DMS 273 treated with DMSO at 0.1 percent for 48 hours (cell line): ENCODE measurements at regions not wholly inside any gene's neighbourhood (a gene's known extent, or its start where the extent isn't known, plus 50 kb on each side); places are given as distances from the start of the nearest gene placed in this dataset.
"Not testable (repeated sequence)": the region's sequence is repeated elsewhere in the genome, so short reads cannot be mapped to it uniquely, and the experiment has no call there.

ENCODE experiments used
- DNase-seq: peaks from one replicate; lab custom pipeline; 2025; lab: John Stamatoyannopoulos, UW

DNA sequence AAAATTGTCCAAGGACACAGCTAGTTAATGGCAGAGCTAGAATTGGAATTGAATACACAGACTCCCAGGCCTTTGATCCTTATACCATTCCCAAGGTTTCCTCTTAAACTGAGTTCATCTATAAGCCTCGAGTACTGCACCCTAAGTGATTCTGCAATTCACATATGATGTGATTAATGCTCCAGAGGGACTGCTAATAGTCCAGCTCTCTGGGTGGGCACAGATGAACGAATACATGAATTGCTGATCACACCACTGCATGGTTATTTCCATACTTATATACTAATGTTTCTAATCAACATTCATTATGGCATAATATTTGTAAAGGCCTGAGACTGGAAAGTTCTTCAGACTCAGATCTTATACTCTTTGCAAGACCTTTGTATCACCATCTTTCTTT is 101.8 kb downstream of the NUFIP1 start:
- no peak for DNase-seq

DNA sequence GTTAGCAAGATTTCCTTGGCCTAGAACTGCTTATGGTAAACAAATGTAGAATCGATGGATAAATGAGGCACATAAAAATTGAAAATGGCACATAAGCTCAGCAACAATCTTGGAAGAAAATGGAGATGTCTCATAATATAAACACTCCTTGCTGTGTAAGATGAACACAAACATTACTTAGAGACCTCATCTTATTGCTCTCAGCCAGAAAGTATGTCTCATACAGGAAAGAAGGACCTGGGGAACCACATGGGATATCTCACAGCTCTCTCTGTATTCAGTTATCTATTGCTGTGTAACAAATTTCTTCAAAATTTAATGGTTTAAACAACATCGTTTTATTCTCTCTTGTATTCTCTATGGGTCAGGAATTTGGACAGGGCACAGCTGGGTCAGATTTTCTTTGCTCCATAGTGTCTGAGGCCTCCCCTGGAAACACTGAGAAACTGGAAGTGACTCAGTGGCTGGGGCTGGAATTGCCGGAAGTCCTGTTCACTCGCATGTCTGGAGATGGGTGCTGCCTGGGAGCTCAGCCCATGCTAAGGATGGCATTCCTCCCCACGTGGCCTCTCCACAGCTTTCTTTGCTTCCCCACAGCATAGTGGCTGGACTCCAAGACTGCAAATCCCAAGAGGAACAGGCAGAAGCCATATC is 105.1 kb downstream of the NUFIP1 start:
- DNase-seq: no peak

DNA sequence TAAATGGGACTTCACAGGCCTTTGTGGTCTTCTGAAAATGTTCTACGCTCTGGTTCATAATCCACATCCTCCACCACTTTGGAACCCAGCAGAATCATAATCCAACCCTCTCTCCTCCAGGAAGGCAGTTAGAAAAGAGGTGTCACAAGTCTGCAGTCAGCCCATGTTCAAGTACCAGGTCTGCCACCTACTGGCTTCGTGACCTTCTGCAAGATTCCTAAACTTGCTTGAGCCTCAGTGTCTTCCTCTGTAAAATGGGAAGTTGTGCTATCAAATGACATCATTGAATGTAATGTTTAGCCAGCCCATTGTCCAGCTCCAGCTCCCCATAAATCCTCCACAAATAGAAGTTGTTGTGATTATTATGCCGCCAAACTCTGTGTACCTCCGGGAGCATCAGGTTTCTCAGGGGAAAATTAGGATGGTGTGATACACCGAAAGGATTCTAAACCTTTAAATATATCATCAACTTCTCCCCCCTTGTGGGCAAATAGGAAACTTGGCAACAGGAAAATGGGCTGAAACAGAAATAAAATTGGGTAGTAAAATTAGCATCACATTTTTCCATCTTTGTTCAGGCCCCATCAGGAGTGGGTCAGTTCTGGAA is 109.7 kb downstream of the NUFIP1 start:
- no peak for DNase-seq

DNA sequence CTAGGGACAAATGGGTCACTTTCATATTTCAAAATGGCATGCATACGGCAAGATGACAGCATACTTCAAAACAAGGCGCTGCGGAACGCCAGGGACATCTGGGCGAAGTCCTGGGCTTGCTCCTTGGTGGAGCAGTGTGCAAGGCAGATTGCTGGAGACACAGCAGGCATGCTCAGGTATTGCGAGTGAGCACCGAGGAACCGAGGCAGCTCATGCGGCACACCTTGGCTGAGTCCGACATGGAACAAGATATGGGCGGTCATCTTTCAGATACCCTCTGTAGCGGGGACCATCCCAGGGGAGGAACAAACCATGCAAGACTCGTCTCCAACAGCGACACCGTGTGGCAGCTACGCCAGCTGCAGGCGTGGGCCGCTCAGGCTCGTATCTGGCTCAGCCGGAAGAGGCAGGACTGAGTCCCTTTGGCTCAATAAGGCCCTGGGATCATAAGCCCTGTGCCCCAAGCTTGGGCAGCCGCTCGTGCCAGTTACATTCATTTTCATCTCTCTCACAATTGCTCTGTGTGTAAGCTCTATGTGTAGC is 112.4 kb downstream of the NUFIP1 start:
- no peak for DNase-seq

DNA sequence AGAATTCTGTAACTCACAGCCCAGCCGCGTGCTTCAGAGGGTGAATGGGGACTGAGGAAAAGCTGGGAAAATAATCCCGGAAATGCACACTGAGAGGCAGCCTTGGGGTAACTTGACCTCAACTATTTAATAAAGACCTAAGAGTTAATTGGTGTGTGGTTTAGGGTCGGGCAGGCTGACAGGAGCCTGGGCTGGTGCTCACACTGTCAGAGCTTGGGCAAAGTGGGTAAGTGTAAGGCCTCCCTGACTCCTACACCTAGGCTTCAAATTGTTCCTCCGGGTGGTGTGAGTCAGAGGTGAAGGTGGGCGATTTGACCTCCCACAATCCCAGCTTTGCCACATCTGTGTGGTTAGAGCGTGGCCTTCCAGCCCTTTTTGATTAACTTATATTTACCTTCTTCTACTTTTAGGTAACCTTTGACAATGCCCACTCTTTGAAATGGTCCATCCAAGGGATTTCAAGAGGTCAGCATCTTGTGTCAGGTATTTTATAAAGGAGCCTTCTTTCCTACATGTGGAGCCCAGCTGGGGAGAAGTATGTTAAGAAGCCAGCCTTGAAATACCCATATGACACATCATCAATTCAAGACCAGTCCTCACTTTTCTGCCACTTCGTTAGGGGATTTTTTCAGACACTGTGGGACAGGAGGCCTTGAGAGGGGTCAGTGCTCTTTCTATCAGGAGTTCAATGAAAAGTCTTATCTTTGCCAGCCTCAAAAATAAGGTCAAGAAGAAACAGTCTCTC is 114.2 kb downstream of the NUFIP1 start:
- DNase-seq: no peak

DNA sequence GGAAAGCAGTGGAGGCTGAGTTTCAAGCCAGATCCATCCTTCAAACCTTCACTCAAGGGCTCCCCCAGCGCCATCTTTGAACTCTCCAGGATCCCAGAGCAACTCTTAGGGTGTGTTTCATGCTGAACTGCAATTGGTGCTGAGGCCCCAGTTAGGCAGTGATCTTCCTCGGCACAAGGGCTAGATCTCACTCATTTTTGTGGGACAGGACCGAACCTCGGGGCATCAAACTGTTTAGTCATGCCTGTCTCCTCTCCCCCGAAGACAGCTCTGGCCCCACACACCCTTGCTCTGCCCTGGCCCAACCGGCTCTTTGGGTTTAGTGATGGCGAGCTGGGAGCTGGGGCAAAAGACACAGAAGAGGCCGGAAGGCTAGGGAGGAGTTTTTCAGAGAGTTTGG is 115.1 kb downstream of the NUFIP1 start:
- no peak for DNase-seq

DNA sequence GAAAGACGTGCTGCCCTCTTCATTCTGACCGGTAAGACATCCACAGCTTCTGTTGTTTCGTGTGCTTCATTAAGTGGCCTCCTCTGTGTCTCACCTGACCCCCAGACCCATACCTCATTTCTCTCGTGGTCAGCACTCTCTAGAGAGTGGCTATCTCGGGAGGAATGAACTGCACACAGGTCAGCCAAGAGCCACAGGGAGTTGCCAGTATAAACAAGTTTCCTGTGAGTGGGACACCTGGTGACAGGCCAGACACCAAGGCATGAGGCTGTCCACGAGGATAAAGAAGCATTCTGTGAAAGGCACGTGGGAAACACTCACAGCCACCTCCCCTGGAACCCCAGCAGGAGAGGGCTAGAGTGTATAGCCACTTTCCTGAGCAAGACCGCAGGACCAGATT is 115.8 kb downstream of the NUFIP1 start:
- no peak for DNase-seq

DNA sequence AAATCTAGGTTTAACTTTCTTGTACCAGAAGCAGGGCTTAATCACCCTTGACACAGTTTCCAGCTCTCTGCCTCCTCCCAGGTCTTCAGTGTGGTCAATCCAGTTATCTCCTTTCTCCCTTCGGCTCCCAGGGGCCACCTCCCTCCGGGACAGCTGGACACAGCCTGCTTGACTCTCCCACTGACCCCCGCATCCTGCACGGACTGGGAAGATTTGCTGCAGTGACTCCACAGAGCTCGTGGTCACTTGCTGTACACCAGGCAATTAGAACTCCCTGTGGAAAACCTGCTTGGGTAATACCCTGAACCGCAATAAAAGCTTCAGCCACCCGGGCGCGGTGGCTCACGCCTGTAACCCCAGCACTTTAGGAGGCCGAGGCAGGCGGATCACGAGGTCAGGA is 116.5 kb downstream of the NUFIP1 start:
- DNase-seq: no peak

DNA sequence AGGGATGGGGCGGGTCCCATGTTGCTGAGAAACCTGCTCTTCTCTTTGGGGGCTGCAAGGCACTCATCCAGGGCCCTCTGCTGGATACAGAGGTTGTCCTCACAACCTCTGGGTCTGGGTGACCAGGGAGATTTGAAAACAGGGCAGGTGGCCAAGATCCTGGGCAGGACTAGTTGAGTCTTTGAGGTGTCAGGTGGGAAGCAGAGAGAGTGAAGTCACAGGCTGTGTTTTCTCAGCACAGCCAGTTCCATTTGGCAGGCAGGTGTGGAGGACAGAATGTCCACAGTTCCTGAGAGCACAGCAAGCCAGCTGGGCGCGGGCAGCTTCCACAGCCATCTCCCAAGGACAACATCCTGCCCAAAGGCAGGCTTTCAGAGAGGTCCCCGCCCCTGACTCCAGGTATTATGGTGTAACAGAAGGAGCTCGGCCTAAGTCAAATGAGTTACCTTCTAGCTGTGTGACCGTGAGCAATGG is 118.8 kb downstream of the NUFIP1 start:
- DNase-seq: no peak

DNA sequence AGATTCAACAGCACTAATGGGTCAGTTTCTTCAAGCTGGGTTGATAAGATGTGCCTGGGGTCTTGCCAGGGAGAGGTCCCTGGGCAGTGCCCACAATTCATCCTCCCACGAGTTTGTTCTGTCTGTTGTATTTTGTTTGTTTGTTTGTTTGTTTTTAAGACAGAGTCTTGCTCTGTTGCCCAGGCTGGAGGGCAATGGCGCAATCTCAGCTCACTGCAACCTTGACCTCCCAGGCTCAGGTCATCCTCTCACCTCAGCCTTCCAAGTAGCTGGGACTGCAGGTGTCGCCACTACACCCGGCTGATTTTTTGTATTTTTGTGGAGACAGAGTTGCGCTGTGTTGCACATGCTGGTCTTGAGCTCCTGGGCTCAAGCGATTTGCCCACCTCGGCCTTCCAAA is 120.1 kb downstream of the NUFIP1 start:
- DNase-seq: no peak

DNA sequence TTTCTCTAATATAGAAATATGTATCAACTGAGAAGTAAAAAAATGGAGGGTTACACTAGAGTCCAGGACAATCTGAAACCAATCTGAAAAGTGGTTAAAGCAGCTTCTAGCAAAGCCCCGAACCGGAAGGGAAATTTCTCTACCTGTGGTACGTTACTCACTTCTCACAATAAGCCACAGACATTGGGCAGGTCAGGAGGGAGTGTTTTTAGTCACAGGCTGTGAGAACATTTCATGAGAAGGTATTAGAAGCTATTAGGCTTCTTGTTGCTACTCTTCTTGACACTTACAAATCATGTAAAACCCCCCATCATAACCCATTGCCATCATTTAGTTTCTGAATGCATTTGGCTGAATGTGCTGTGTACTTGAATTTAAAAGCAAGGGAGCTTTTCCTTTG is 120.9 kb downstream of the NUFIP1 start:
- DNase-seq: no peak

DNA sequence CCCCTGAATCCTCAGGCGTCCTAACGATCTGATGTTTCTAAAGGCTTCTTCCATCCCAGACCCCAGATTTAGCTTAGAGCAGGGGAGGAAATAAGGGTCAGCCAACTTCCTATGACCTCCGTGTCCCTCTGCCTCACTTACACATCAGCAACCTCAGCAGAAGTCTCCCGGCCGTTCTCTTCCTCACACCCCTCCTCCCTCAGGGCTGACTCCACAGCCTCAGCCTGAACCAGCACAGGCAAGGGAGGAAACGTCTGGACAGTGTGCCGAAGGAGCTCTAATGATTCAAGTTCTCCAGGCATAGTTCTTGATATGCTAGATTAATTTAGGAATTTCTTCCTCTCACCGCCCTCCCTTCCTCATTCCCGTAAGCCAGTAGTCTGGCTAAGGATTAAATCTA is 121.4 kb downstream of the NUFIP1 start:
- DNase-seq: no peak

DNA sequence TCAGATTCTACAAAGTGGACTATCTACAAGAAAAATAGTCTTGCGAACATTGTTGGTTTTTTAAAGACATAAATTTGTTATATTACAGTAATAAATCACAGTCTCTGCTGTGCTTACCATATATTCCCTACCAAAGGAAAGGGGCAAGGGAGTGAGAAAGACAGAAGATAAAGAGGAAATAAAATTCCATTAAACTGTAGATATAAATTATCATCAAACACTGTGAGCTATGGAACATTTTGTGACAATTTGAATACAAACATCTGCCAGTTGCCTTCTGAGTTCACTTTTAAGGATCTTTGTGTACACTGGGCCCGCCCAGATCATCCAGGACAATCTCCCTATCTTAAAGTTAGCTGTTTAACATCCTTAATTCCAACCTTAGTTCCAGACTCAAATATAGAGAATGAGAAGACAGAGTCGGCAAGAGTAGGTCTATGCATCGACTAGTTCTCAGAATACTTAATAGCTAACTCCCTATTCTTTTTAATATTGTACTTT is 122.8 kb downstream of the NUFIP1 start:
- DNase-seq: no peak

DNA sequence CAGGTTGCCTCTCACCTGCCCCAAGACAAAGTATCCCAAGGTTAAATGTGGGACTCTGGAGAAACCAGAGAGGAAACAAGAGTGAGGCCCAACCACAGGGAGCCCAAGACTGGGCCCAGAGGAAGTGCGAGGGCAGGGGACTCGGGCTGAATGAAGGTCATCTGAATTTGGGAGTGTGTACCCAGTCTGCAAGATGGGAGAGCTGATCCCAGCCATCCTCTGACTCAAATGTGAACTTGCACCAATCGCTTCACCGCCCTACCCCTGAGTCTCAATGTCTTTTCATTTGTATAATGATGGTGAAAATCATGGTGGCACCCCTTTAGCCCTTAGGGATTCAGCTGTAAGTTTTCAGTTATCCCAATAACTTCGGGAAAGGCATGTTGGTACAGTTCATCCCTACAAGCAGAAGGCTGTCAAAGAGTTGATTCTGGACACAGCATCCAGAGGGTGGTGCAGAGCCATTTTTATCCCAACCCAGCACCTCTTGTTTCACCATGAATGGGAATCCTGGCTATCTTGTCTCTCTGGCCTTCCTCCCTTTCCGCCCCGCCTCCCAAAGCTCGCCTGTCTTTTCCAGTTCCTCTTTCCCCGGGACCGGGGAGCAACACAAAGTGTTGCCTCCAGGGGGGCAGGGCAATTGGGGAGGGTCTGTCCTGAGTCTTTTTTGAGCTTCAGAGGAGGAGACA is 123.4 kb downstream of the NUFIP1 start:
- no peak for DNase-seq

DNA sequence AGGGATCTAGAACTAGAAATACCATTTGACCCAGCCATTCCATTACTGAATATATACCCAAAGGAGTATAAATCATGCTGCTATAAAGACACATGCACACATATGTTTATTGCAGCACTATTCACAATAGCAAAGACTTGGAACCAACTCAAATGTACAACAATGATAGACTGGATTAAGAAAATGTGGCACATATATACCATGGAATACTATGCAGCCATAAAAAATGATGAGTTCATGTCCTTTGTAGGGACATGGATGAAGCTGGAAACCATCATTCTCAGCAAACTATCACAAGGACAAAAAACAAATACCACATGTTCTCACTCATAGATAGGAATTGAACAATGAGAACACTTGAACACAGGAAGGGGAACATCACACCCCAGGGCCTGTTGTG is 125.6 kb downstream of the NUFIP1 start:
- DNase-seq: not testable (repeated sequence)

DNA sequence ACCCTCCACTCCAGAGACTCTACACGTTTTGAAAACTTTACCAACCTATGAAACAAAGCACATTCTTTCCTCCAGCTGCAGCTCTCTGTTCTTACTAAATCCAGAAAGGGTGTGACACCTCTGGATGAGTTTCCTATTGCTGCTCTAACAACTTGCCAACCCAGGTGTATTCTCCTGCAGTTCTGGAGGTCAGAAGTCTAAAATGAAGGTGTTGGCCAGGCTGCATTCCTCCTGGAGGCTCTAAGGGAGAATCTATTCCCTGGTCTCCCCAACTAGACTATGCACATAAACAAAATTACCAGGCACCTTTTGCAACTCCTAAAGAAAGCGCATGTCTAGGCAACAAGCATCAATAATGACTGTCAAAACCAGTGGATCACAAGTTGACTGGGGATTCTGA is 128.8 kb downstream of the NUFIP1 start:
- no peak for DNase-seq

DNA sequence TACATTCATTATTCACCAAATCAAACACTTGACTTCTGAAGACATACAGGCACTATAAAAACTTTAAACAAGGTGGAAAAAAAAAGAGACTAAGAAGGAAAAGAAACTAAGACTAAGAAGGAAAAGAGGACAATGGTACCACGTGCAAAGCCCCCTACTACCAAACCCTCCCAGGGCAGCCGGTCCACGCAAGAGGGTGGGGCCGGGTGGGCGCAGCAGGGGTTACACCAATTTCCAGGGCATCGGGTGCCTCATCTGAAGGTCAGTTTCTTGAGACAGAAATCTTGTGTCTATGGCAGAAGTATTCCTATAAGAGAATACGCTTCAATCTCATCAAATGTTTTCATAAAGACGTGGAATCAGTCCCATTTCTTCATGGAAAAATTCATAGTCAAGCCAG is 131.5 kb downstream of the NUFIP1 start:
- DNase-seq: no peak

DNA sequence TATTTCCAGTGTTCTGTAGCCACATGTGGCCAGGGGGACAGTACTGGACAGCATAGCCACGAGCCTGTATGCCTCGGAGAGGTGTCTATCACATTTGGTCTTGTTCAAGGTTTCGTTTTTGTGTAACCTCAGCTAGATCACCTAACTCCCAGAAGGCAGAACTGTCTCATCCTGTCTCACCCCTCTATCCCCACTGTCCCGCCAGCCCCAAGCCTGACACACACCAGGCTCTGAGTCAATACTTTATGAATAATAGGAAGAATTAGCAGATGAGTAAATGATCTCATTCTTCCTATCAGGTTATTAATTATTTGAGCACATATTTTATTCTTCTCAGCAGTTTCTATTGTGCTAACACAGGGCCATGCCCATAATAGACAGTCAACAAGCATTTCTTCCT is 132.2 kb downstream of the NUFIP1 start:
- DNase-seq: no peak

DNA sequence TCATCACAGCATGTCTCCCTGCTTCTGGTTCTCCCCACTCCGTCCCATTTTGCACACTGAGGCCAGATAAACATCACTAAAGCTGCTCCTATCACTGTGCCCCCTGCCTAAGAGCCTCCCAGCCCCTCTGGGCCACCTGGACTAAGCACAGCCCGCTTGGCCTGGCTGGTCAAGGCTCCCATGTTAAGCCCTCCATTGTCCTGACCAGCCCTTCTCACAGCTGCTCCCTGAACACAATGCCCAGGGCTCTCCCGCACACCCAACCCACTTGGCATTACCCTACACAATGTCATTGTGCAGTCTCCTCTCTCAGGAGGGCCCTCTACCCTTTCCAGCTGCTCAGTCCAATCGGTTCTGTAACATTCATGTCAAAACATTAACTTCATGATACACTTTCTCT is 133.4 kb downstream of the NUFIP1 start:
- no peak for DNase-seq

DNA sequence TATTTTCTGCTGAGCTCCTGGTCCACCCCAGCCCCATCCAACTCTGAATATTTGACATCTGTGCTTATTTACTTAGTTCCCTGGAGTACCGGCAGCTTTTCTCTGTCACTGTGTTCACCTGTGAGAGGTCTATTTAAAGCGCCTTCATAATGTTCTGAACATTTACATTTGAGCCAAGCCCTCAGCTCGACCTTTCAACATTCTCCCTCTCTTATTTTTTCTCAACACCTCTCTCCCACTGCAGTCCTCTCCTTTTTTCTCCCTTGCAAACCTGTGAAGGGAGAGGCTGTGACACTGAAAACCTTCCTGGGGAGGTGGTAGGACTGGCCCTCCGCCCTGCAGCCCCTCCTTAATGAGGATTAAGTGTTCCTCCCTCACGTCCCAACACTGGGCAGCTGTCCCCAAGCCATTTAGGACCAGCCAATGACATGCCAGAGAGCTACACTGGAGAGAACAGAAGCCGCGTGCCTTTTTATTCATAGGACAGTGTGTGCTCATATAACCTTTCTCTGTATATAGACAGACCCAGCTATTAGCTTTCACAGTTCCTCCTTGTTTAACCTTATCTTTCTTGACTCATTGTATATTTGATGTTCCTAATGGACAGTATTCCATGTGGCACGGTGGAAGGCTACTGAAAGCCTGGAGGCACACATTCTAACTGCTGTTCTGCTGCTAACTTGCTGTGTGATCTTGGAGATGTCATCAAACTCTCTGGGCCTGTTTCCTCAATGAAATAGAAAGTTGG is 134.8 kb downstream of the NUFIP1 start:
- no peak for DNase-seq

DNA sequence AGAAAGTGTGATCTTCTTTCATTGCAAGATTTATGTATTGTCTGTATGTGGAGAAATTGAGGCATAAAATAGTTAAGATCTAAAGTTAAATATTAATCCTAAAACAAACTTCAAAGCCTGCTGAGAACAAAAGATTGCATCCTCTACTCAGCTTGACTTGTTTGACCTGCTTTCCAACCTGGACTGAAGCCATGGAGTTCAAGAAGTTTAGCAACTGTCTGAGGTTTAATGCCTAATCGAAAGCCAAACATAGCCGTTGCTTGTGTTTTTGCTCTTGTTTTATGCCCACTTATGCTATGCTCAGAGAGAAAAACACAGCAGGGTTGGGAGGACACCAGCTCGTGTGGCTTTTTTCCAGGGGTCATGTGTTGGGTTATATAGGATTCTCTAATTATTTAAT is 135.6 kb downstream of the NUFIP1 start:
- DNase-seq: no peak
